Stimulated activated CD8-positive, alpha-beta memory T cell treated with anti-CD3 and anti-CD28 coated beads, Interleukin-7, amount 100 ng/mL, for 4 hours (primary cell): ENCODE measurements at regions not wholly inside any gene's neighbourhood (a gene's known extent, or its start where the extent isn't known, plus 50 kb on each side); places are given as distances from the start of the nearest gene placed in this dataset.
A peak's percentile ranks its signal among the peaks of the same experiment; 100 is the strongest.

ENCODE experiments used
- DNase-seq, 2 donors: peaks; one replicate each; pipeline ENCODE4 v3.0.0-alpha.2; 2020; ENCODE audit warnings: low read depth in 2 of 2

- no peak for DNase-seq
Measured at GRCh38 chr5:110072651-110073050, 382.9 kb downstream of the MAN2A1 start.

- DNase-seq = no peak
Measured at GRCh38 chr5:110073534-110073933, 383.8 kb downstream of the MAN2A1 start.

GRCh38 chr5:110075656-110076055 lies 385.9 kb downstream of the MAN2A1 start:
- DNase-seq = no peak

DNA sequence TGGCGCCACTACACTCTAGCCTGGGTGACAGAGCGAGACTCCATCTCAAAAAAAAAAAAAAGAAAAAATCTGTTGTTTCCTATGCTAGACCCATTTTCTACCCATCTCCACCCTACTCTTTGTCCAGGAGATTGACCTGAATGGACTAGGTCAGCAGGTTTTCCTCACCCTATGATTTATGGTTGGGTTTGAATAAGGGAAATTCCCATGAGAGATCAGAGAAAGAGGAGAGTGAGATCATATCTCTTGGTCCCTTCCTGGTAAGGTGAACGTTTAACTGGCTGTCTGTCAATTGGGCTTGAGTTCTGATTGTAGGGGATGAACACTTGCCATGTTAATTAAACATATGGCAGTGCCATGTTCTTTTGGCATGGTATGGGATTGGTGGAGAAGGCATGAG lies 387.4 kb downstream of the MAN2A1 start:
- no peak for DNase-seq

GRCh38 chr5:110082194-110082593 lies 392.5 kb downstream of the MAN2A1 start:
- no peak for DNase-seq

DNA sequence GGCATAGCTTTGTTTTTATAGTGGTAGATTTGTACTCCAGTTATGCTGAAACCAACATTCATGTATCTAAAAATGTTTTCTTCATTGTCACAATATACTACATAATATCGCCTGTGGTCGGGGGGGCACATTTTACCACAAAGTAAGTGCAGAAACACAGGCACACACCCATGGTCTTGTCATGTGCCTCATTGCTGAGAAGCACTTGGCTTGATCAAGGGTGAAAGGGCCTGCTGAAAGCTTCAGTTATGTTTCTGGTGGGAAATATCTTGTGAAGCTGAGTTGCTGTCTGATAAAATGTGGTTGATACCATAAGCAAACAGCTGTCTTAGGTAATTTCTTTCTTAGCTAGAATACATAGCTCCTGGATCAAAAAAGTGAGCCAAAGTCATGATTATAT lies 393.1 kb downstream of the MAN2A1 start:
- no peak for DNase-seq

GRCh38 chr5:110085826-110086225 lies 396.1 kb downstream of the MAN2A1 start:
- no peak for DNase-seq

DNA sequence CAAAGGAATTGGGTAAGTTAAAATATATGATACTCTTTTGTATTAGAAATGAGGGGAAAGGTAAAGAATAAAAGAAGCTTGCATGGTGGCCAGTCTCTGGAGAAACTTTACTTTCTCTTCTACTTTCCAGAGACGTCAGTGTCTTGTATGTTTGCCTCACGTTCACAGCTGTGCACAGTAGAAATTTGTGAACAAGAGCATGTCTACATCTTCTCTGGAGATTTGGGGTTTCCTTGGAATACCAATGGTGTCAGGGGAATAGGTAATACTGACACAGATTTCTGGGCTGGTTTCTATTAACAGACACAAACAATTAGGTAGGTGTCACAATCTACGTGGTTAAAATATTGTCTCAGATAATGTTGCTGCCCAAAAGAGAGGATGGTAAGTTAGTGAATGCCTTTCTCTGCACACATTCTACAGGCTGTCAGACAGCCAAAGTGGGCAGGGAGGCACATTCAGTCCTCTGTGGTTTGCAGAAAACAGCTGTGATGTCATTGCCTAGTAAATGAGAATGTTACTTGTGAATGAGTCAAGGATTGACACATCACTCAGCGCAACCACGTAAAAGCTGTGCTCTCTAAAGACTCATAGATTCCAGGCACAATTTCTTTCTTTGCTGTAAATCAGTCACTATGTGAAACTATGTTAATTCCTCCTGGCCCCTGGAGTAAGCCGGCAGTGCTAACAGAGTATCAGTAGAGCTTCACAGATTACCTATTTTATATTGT lies 397.1 kb downstream of the MAN2A1 start:
- peak; percentile 6 to 13 for DNase-seq

DNA sequence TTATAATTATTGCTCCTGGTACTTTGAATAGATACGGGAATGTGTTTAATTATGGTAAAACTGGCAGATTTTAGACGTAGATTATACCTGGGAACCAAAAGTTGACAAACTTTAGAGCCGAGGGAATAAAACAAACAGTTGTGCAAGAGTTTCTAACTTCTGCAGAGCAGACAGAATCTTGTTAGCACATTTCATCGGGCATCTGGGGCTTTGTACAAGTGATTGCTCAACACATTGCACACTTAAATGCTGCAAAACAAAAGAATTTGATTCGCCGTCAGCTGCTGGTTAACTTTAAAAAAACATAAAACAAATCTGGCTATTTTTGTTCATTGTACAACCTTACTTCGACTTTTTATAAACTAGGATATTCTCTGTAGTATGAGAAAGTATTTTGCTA lies 398.1 kb downstream of the MAN2A1 start:
- DNase-seq = no peak

DNA sequence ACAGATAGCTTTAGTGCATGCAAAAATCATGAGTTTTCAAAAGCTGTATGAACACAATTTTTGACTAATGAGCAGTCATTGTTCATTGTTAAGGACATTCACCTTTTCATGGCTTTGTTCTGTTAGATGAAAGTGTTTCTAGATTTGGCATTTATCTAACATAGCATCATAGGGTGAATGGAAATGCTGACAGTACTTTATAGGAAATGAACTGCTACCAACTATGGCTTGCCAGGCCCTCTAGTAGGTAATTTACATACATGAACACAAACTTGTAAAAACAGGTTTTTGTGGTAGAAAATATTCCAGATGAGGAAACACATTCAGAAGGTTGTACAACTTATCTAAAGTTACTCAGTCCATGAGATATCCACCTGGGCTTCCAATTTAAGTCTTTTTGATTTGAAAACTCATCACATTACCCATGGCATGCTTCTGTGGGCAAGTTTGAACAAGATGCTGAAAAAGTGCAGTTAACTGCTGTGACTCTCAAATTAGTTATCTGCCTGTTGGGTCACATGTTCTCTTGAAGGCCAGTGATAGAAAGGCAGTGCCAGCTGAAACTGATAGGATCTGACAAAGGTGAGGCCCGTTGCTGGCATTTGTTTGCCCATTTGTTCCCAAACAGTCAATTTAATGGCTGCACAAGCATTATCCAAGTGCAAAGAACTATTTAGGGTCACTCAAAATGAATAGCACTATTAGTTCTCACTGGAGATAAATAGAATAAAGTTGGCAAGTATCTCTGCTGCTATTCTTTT lies 399.1 kb downstream of the MAN2A1 start:
- DNase-seq = no peak

DNA sequence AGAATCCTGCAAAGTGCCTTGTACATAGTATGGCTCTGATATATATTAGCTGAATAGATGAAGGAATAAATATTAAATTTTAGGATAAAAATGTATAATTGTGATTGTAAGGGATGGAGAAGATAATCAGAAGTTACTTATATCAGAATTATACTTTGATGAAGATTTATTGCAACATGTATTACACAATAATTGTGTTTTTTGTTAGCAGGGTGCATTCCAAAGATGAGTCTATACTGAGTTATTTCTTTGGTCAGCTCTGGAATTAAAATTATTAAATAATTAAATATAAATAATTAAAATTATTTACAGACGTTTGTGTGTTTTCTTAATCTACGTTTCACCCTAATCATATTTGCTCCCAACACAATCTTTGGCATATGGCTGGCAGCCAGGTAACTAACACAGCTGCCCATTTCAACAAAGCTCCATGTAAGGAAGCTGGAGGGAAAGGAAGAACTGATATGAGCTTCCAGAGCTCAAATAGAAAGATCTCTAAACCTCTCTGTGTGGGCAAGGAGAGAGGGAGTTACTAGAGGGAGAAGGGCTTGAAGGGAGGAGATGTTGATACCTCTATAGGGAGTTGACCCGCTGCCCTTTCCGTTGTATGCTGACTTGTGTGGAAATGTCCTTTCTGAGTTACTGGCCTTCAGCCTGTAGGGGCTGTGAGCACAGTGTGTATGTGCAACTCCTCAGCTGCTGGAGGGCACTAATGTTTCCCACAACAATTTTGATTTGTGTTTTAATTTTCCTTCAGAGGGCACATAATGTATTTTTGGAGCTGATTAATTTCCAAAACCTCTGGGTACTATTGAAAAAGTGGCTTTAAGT lies 403.4 kb downstream of the MAN2A1 start:
- DNase-seq = no peak

- DNase-seq = no peak
Measured at GRCh38 chr5:110094109-110094508, 404.4 kb downstream of the MAN2A1 start.

GRCh38 chr5:110094548-110094947 lies 404.8 kb downstream of the MAN2A1 start:
- DNase-seq = no peak

GRCh38 chr5:110096419-110096818 lies 406.7 kb downstream of the MAN2A1 start:
- DNase-seq = no peak

GRCh38 chr5:110099572-110099971 lies 409.8 kb downstream of the MAN2A1 start:
- no peak for DNase-seq

DNA sequence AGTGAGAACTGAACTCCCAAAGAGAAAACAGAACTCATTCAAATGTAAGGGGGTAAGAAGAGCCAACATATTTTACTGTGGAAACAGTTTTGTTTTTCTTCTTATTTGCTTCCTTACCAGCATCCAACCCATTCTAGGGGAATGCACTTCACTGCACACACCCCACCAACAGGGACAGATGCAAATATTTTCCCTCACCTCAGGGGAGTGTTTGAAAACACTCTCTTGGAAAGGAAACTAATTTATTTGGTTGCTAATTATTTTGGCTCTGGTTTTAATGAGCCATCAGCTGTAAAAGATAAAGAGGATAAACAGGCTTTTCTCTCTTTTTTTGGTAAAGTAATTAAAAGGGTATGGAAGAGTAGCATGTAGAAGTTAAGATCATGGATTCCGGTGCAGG lies 413.4 kb downstream of the MAN2A1 start:
- no peak for DNase-seq

DNA sequence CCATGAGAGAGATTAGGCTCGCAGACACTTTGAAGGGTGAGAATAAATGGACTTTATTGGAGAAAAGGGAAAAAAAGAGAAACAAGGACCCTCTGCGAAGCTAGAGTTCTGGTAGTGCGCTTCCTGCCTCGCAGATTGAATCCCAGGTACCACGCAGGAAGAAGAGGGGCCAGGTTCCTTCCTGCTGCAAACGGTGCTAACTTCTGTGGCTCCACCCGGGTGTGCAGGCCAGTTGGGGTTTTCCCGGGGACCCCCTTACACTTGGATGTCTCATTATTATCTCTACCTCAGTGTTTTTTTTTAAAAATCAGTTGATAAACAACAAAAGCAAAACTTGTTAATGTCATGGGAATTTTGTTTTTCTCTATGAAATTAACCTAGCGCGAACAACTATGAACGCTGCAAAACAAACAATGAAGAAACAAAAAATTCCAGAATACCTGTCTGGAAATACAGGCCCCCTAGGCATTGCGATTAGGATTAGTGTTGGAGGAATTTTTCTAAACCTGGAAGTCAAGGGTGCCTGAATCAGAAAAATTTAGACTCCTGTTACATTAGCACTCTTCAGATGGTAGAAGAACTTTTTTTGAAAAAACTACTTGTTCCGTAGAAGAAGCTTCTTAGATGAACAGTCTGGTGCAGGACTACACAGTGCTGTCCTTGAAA lies 414.5 kb downstream of the MAN2A1 start:
- no peak for DNase-seq

DNA sequence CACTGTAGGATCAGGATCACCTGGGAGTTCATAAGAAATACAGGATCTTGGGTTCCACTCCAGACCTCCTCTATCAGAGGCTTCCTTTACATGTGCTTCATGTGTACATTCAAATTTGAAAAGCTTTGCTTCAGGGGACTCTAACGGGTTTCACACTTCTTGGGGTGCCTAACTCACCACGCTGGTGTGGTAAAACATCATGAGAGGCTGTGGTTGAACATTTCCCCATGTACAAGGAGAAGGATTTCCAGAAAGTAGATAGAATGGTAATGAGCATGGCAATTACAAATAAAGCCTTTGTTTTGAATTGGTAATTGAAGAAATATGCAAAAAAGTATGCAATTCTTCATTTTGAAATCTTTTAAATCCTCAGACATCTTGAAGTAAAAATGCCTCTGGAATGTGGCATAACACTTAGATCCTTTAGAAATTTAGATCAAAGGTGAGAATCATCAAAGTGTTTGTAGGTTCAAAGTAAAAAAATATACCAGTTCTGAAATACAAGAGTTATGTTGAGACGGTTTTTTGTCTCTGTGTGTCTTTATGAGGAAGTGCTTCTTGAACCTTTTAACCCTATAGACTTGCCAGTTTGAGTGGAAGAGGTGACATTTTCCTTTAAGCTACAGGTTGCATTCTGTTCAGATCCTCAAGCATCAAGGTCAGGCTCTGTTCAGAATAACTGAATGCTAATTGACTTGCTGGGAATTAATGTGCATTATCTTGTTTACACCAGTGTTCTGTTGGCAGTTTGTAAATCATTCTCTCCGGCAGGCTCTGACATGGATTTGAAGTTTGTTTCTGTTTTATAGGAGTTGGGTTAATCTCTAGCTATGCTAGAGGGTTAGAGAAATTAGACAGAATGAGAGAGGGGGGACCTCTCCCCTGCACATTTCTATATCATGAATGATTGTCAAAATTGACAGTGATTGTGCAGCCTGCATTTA lies 415.3 kb downstream of the MAN2A1 start:
- DNase-seq = no peak

- DNase-seq = no peak
Measured at GRCh38 chr5:110105692-110106091, 416.0 kb downstream of the MAN2A1 start.

DNA sequence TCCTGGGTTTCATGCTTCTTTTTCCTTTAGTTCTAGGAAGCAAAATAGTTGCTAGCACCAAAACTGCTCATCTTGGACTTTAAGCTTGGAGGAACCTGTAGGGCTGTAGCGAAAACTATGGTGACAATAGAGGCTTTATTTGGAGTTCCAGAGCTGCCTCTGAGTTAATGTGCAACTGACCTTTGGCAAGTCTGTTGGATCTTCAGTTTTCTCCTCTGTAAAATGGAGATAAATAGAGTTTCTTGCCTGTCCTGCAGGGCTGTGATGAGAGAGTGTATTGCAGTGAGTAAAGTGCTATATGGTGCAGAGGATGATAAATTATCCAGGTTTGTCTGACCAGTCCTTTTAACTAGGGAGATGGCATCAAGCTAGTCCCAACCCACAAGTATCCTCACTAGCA lies 417.0 kb downstream of the MAN2A1 start:
- no peak for DNase-seq

GRCh38 chr5:110108520-110108919 lies 418.8 kb downstream of the MAN2A1 start:
- DNase-seq = no peak
